Activated CD8-positive, alpha-beta memory T cell treated with anti-CD3 and anti-CD28 coated beads, Interleukin-2, amount 50 U/mL, for 48 hours (primary cell): ENCODE measurements at regions not wholly inside any gene's neighbourhood (a gene's known extent, or its start where the extent isn't known, plus 50 kb on each side); places are given as distances from the start of the nearest gene placed in this dataset.
"Not testable (repeated sequence)": the region's sequence is repeated elsewhere in the genome, so short reads cannot be mapped to it uniquely, and the experiment has no call there.

Experiments
- DNase-seq: peaks from one replicate; pipeline ENCODE4 v3.0.0-alpha.2; 2020

GRCh38 chr1:217088011-217088410, 364.8 kb upstream of the ESRRG start:
- DNase-seq: no peak

- DNase-seq: no peak
Measured at GRCh38 chr1:217079584-217079983, 356.4 kb upstream of the ESRRG start.

DNA sequence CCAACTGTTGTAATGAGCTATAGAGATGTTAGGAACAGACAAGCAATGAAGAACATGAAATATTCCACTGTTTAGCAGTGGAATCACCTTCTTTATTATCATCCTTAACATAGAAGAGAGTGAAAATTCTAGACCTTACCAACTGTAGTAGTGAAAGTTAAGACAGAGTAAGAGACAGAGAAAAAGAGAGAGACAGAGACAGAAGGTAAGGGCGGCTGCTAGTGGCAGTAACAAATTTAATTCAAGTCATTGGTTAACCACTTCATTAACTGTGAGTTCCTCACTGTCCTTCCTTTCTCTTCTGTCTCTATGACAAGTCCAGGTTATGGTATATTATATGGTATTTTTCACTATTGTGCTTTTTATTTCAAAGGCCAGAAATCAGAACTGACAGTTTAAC, 355.7 kb upstream of the ESRRG start:
- DNase-seq: no peak

- DNase-seq: no peak
Measured at GRCh38 chr1:217078078-217078690, 355.0 kb upstream of the ESRRG start.

- DNase-seq: no peak
Measured at GRCh38 chr1:217077426-217077825, 354.2 kb upstream of the ESRRG start.

DNA sequence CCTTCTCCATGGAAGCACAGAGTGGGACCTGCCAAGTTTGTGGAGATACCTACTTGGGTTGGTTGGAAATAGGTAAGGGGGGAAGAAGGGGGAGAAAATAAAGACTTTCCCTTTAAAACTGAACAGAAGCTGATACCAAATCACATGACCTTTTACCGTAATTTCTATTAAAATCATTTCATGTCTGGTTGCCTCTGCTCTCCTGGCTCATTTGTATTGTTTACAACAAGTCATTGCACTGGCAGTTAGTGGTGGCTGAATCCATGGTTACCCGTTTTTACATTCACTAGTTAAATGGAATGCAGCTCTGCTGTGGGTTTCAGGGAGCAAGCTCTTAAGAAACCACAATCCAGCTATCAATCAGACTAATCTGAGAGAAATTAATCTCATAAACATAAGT, 353.7 kb upstream of the ESRRG start:
- no peak for DNase-seq

GRCh38 chr1:217072926-217073325, 349.7 kb upstream of the ESRRG start:
- DNase-seq: no peak

DNA sequence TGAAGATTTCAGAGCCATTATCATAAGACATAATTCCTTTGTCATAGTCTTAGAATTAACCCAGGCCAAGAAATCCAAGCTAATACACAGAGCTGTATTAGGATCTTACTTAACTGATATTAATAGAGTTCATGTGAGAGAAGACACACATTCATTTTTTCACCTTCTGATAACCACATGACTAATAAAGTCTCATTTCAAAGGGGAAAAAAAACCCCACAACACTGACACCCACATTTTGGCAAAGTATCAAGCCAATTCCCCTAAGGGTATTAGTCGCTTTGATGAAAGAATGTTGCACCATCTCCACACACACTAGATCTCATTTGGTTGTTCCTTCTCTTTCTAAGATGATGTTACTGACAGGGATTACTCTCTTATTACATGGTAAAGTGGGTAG, 344.4 kb upstream of the ESRRG start:
- DNase-seq: no peak

GRCh38 chr1:217066794-217067193, 343.6 kb upstream of the ESRRG start:
- no peak for DNase-seq

DNA sequence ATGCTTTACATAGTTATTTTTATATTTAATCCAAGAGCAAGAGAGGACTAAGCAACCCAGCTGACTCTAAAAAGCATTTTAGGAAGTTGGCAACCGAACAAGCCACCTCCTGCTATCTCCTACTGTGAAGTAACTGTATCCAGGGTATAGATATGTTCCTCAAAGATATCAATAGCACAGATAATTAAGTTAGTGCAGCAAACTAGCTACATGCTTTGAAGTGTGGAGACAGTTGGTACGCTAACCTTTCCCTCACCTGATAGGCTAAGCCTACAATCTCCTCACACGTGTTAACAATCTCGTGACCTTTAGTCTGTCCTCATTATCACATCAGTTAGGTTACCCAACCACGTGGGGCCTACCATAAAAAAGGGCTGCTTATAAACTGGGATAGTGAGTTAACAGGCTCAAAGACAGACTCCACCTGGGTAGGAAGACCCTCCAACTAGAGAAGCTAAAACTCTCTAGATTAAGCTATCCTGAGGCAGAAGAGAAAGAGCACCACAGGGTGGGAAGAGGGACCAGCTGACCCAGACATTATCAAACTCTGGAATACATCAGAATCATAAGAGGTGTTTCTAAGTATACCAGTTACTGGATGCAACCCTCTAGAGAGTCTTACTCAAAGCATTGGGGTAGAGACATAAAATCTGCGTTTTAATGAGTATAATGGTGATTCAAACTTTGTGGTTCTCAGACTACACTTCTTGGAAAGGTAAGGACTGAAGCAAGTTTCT, 340.1 kb upstream of the ESRRG start:
- DNase-seq: no peak

DNA sequence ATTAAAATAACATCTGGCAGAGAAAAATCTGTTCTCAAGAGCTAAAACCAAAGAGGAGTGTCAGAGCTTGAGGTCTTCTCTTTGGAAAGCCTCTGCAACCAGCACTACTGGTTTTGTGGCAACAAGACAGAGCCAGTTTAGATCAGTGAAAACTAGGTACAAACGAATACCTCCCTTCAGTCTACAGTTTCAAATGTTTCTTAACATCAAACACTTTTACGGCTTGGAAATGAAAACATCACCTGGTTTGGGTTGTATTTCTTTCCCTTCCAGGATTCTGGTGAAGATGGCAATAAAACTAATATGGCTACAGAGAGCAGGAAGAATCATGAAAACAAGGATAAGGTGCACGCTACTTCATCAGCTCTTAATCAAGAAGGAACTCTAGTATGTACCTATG, 339.4 kb upstream of the ESRRG start:
- no peak for DNase-seq

DNA sequence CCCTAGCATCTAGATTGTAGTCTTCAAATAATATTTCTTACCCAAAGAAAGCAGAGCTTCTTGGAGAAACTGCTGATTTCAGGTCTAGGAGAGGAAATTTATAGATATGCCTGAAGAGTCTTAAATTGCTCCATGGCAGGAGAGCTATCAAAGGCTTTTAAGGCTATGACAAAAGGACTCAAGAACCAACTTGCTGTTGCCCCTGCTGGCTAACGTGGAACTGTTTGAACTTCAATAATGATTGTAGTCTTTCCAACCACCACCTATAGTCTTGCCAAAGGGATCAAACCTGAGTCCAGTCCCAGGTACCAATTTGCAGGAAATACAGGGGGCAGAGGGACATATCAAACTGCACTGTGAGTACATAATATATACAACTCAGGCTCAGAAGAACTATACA, 336.2 kb upstream of the ESRRG start:
- DNase-seq: no peak

DNA sequence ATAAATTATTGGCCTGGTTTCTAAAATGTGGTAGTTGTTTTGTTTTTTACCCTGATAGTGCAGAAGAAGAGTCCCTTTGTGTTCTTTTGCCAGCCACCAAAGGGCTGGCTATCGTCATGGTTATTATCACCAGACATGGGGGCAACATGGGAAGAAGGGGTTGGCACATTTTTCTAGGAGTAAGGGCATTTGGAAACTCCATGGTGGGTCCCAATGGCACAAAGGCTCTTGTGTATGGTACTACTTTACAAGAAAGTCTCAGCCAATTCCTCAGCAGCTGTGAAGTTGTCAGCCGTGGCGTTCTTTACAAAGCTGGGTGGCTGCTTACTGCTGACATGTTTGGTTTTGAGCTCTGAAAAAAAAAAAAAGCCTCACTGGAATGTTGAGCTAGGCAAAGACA, 330.4 kb upstream of the ESRRG start:
- no peak for DNase-seq

DNA sequence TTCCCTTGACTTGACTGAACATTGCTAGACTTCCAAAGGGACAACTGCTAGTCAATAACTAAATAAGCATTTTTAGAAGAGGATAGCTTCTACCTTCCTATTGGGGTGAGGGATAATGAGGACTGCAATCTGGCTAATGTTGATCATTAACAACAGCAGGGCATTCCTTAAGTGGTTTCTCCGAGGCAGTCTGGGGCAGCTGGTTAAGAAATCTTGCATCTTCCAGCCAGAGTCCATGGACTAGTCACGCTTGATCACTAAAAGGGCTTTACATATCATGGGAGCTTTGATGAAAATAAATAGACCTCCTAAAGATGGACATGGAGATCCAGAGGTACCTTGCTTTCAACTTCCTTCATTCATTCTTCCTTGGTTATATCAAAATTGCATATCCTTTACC, 329.4 kb upstream of the ESRRG start:
- DNase-seq: no peak

- DNase-seq: no peak
Measured at GRCh38 chr1:217052196-217052595, 329.0 kb upstream of the ESRRG start.

GRCh38 chr1:217049721-217050120, 326.5 kb upstream of the ESRRG start:
- no peak for DNase-seq

GRCh38 chr1:217049081-217049480, 325.9 kb upstream of the ESRRG start:
- DNase-seq: no peak

DNA sequence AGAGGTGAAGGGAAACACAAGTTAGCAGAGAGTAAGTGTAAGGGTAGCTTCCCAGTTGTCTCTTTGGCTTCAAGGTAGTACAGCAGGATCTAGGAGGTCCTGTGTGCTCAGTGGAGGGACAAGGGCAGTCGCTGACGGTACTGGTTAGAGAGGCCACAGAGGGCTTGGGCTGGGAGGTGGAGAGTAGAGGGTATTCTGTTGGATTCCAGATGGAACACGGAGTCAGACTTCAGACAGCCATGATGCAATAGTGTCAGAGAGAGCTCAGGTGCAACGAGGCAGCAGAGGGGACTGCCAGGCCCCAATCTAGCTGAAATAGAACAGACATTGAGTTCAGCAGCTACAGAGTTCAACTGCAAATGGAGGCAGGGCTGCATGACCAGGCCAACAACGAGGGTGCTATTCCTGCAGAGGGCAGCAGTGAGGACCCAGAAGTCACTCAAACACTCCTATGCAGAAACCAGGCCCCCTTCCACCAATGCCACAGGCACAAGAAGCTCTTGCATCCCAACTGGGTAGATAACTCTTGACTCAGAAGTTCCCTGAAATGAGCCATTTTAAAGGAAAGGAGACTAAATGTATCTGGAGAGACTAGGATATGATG, 325.0 kb upstream of the ESRRG start:
- DNase-seq: no peak

GRCh38 chr1:217040711-217041455, 317.7 kb upstream of the ESRRG start:
- no peak for DNase-seq

GRCh38 chr1:217039926-217040325, 316.7 kb upstream of the ESRRG start:
- DNase-seq: no peak

DNA sequence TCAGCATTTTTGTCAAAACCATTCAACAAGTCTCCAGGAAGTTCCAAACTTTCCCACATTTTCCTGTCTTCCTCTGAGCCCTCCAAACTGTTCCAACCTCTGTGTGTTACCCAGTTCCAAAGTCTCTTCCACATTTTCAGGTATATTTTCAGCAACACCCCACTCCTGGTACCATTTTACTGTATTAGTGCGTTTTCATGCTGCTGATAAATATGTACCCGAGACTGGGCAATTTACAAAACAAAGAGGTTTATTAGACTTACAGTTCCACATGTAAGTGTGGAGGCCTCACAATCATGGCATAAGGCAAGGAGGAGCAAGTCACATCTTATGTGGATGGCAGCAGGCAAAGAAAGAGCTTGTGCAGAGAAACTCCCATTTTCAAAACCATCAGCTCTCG, 315.9 kb upstream of the ESRRG start:
- DNase-seq: not testable (repeated sequence)

GRCh38 chr1:217036757-217037156, 313.5 kb upstream of the ESRRG start:
- DNase-seq: no peak

- DNase-seq: no peak
Measured at GRCh38 chr1:217032715-217033367, 309.6 kb upstream of the ESRRG start.
